ENCODE measurements at regions not wholly inside any gene's neighbourhood (a gene's known extent, or its start where the extent isn't known, plus 50 kb on each side); places are given as distances from the start of the nearest gene placed in this dataset.

- TF ChIP-seq POLR2A (IDR thresholded peaks at IDR 0.05), result no peak
- TF ChIP-seq, protein P1, sequence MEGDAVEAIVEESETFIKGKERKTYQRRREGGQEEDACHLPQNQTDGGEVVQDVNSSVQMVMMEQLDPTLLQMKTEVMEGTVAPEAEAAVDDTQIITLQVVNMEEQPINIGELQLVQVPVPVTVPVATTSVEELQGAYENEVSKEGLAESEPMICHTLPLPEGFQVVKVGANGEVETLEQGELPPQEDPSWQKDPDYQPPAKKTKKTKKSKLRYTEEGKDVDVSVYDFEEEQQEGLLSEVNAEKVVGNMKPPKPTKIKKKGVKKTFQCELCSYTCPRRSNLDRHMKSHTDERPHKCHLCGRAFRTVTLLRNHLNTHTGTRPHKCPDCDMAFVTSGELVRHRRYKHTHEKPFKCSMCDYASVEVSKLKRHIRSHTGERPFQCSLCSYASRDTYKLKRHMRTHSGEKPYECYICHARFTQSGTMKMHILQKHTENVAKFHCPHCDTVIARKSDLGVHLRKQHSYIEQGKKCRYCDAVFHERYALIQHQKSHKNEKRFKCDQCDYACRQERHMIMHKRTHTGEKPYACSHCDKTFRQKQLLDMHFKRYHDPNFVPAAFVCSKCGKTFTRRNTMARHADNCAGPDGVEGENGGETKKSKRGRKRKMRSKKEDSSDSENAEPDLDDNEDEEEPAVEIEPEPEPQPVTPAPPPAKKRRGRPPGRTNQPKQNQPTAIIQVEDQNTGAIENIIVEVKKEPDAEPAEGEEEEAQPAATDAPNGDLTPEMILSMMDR (IDR thresholded peaks at IDR 0.05), result no peak
Observed at GRCh38 chr7:45414226-45414625, 159.9 kb upstream of the ADCY1 start.
